Smooth muscle cell of the brain vasculature (primary cell): ENCODE measurements at regions not wholly inside any gene's neighbourhood (a gene's known extent, or its start where the extent isn't known, plus 50 kb on each side); places are given as distances from the start of the nearest gene placed in this dataset.
"Not testable (repeated sequence)": the region's sequence is repeated elsewhere in the genome, so short reads cannot be mapped to it uniquely, and the experiment has no call there.

ENCODE experiments used
- DNase-seq: peaks from one replicate; pipeline ENCODE4 v3.0.0-alpha.2; 2012; ENCODE audit warnings: low read depth, low spot score

GRCh38 chr20:19868441-19868840 is 110.4 kb downstream of the RIN2 start:
- no peak for DNase-seq

GRCh38 chr20:19872001-19872400 is 113.9 kb downstream of the RIN2 start:
- no peak for DNase-seq

GRCh38 chr20:19874040-19874727 is 116.1 kb downstream of the RIN2 start:
- no peak for DNase-seq

GRCh38 chr20:19875376-19876221 is 117.5 kb downstream of the RIN2 start:
- no peak for DNase-seq

GRCh38 chr20:19876828-19877460 is 118.9 kb downstream of the RIN2 start:
- DNase-seq = no peak

GRCh38 chr20:19879874-19880255 is 121.8 kb downstream of the RIN2 start:
- DNase-seq = not testable (repeated sequence)

GRCh38 chr20:19880256-19881079 is 122.4 kb downstream of the RIN2 start:
- no peak for DNase-seq

GRCh38 chr20:19881080-19881840 is 123.2 kb downstream of the RIN2 start:
- DNase-seq = no peak

GRCh38 chr20:19881990-19882389 is 123.9 kb downstream of the RIN2 start:
- no peak for DNase-seq

- DNase-seq = no peak
Measured at GRCh38 chr20:19882446-19882845, 124.4 kb downstream of the RIN2 start.

- DNase-seq = no peak
Measured at GRCh38 chr20:19883501-19883900, 125.4 kb downstream of the RIN2 start.

- no peak for DNase-seq
Measured at GRCh38 chr20:19885594-19885938, 127.5 kb downstream of the RIN2 start.

- DNase-seq = no peak
Measured at GRCh38 chr20:19885939-19886660, 128.0 kb downstream of the RIN2 start.

GRCh38 chr20:19886661-19887288 is 128.7 kb downstream of the RIN2 start:
- DNase-seq = no peak

GRCh38 chr20:19887556-19888268 is 129.4 kb upstream of the NAA20 start:
- no peak for DNase-seq

GRCh38 chr20:19888269-19888671 is 128.9 kb upstream of the NAA20 start:
- DNase-seq = no peak

GRCh38 chr20:19889011-19889953 is 127.9 kb upstream of the NAA20 start:
- no peak for DNase-seq

GRCh38 chr20:19890445-19891051 is 126.6 kb upstream of the NAA20 start:
- no peak for DNase-seq
